ENCODE measurements at regions not wholly inside any gene's neighbourhood (a gene's known extent, or its start where the extent isn't known, plus 50 kb on each side); places are given as distances from the start of the nearest gene placed in this dataset.

GRCh38 chr13:24053519-24054251 is 106.8 kb upstream of the SPATA13 start:
- H3K9ac ChIP-seq (ENCODE audit: extremely low read depth, insufficient read length, low read length), result no peak overlapping the region
- no peak overlapping the region; a peak in 1 of 5 replicates for H3K4me3 Mint-ChIP-seq
- no peak overlapping the region for H3K14ac ChIP-seq (ENCODE audit: insufficient read depth, low read length)
- no peak overlapping the region for H3K4ac ChIP-seq (ENCODE audit: low read depth, low read length)
- TF ChIP-seq CTCF (conservative IDR thresholded peaks at IDR 0.05), result peak; percentile 83
- no CpG with 5 or more reads among the region's 9 CpGs for WGBS (ENCODE audit: extremely low coverage, insufficient read length, low lambda C conversion rate)
- no peaks in the 10 kb centered on the region for H3K79me1 ChIP-seq (ENCODE audit: insufficient read depth, low read depth, low read length, poor library complexity, severe bottlenecking)
- peaks cover 19 to 26% of the 10 kb centered on the region in 2 experiments for H3K4me1 Mint-ChIP-seq
- H4K91ac ChIP-seq (ENCODE audit: insufficient read length, low read depth, low read length), result no peak overlapping the region
- H3K36me3 Mint-ChIP-seq (ENCODE audit: insufficient read depth in 1 of 3, low read depth in 3 of 3), result no peaks in the 10 kb centered on the region; a peak in 1 of 7 replicates
- H3K9me3 ChIP-seq (ENCODE audit: control insufficient read depth, low read depth, low read length), result no peaks in the 10 kb centered on the region
- no peak overlapping the region for H2BK15ac ChIP-seq (ENCODE audit: low read depth, low read length)
- no peaks in the 10 kb centered on the region for H3K23me2 ChIP-seq (ENCODE audit: insufficient read length, low read depth, low read length, poor library complexity, severe bottlenecking)
- H3K4me1 ChIP-seq (ENCODE audit: insufficient read depth, low read length), result no peaks in the 10 kb centered on the region; the same call in 1 of the 2 replicates
- no peak overlapping the region for H4K8ac ChIP-seq (replicated peaks; ENCODE audit: insufficient read length, low read depth, low read length)
- H4K5ac ChIP-seq (ENCODE audit: insufficient read length, low read depth, low read length), result no peak overlapping the region
- no peak overlapping the region for H3T11ph ChIP-seq (ENCODE audit: low read length)
- peak; percentile 87 for DNase-seq
- H3K79me2 ChIP-seq (ENCODE audit: insufficient read depth, low read length), result no peaks in the 10 kb centered on the region
- no peak overlapping the region for H3K27ac ChIP-seq (ENCODE audit: insufficient read length, low read depth, low read length)
- H2BK5ac ChIP-seq (ENCODE audit: insufficient read length, low read length), result no peak overlapping the region
- no peaks in the 10 kb centered on the region for H3K27me3 ChIP-seq (ENCODE audit: insufficient read depth, low read length)
- H2BK12ac ChIP-seq (ENCODE audit: insufficient read length, low read depth, low read length), result no peak overlapping the region
- no peak overlapping the region for H2BK20ac ChIP-seq (ENCODE audit: low read depth, low read length, poor library complexity, severe bottlenecking)
- no peaks in the 10 kb centered on the region for H4K20me1 ChIP-seq (ENCODE audit: control insufficient read depth, insufficient read depth, insufficient read length)
- H3K27me3 Mint-ChIP-seq (ENCODE audit: low read depth), result peaks cover 2% of the 10 kb centered on the region
- no peaks in the 10 kb centered on the region for H3K9me3 Mint-ChIP-seq
- H3K27ac Mint-ChIP-seq, result peak overlapping the region in 1 of 3 experiments; percentile 79; a peak in 1 of 7 replicates
- H2AK5ac ChIP-seq (ENCODE audit: insufficient read length, low read length), result no peak overlapping the region
- H3K56ac ChIP-seq (ENCODE audit: insufficient read length, low read depth, low read length), result no peak overlapping the region
- H3K23ac ChIP-seq (ENCODE audit: insufficient read length, low read depth, low read length), result no peak overlapping the region
- no peak overlapping the region for H3K4me2 ChIP-seq (ENCODE audit: insufficient read depth, insufficient read length, low read length)
- no peak overlapping the region for H2AFZ ChIP-seq (ENCODE audit: low read length)
- peak overlapping the region; percentile 53 for H3K18ac ChIP-seq (ENCODE audit: insufficient read length, low read depth, low read length)
- no peak overlapping the region for H2BK120ac ChIP-seq (ENCODE audit: low read depth, low read length, poor library complexity, severe bottlenecking)
